Right atrium auricular region (tissue), 2 donors: ENCODE measurements at regions not wholly inside any gene's neighbourhood (a gene's known extent, or its start where the extent isn't known, plus 50 kb on each side); places are given as distances from the start of the nearest gene placed in this dataset.
"Not testable (repeated sequence)": the region's sequence is repeated elsewhere in the genome, so short reads cannot be mapped to it uniquely, and the experiment has no call there.

Source experiments
- DNase-seq: peaks from one replicate; pipeline ENCODE4 v3.0.0-alpha.2; 2019; ENCODE audit warnings: low spot score
- H3K27ac ChIP-seq, 2 donors: fragments of 200-600 bp; sonication (generic); 1 replicate in 1 of 2; 2 replicates in 1 of 2; pipeline ENCODE4 v1.5.1; 2016 to 2019
- H3K27me3 ChIP-seq, 2 donors: fragments of 200-600 bp; sonication (generic); one replicate each; pipeline versions ENCODE4 v1.5.1 to v1.6.0; 2017 to 2019
- H3K36me3 ChIP-seq: fragments of 200-600 bp; sonication (generic); one replicate; pipeline ENCODE4 v1.5.1; 2016
- H3K4me1 ChIP-seq, 2 donors: fragments of 200-600 bp; sonication (generic); one replicate each; pipeline versions ENCODE4 v1.5.1 to v1.6.0; 2017 to 2019
- H3K4me3 ChIP-seq, 2 donors: fragments of 200-600 bp; sonication (generic); 1 replicate in 1 of 2; 2 replicates in 1 of 2; pipeline ENCODE4 v1.5.1; 2017 to 2019; ENCODE audit warnings: mild to moderate bottlenecking in 1 of 2, moderate library complexity in 1 of 2
- H3K9me3 ChIP-seq, 2 donors: fragments of 200-600 bp; sonication (generic); one replicate each; pipeline ENCODE4 v1.5.1; 2019
- CTCF ChIP-seq, 2 donors: fragments of 200-600 bp; sonication (generic); IDR thresholded peaks; one replicate each; pipeline ENCODE4 v1.5.1; 2019; ENCODE audit warnings: antibody characterized with exemption in 2 of 2

- Histone ChIP-seq H3K9me3 (peaks cover 0 to under 1% of the 10 kb centered on the region in 2 donors), H3K4me3 (no peak overlapping the region), H3K36me3 (no peaks in the 10 kb centered on the region), H3K27me3 (no peaks in the 10 kb centered on the region), H3K27ac (no peak overlapping the region), H3K4me1 (no peaks in the 10 kb centered on the region)
- no peak for DNase-seq
- no peak for TF ChIP-seq CTCF (IDR thresholded peaks at IDR 0.05)
Observed at GRCh38 chr9:31912636-31913035, 471.8 kb upstream of the ACO1 start.

GRCh38 chr9:31916591-31917241, 467.7 kb upstream of the ACO1 start:
- Histone ChIP-seq H3K4me3 (no peak overlapping the region), H3K27me3 (no peaks in the 10 kb centered on the region), H3K9me3 (peaks cover 0 to 18% of the 10 kb centered on the region in 2 donors), H3K27ac (no peak overlapping the region), H3K4me1 (no peaks in the 10 kb centered on the region), H3K36me3 (no peaks in the 10 kb centered on the region)
- DNase-seq: no peak
- no peak for TF ChIP-seq CTCF (IDR thresholded peaks at IDR 0.05)

DNA sequence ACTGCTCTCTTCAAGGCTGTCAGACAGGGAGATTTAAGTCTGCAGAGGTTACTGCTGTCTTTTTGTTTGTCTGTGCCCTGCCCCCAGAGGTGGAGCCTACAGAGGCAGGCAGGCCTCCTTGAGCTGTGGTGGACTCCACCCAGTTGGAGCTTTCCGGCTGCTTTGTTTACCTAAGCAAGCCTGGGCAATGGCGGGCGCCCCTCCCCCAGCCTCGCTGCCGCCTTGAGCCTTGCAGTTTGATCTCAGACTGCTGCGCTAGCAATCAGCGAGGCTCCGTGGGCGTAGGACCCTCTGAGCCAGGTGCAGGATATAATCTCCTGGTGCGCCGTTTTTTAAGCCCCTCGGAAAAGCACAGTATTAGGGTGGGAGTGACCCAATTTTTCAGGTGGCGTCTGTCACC, 446.7 kb upstream of the ACO1 start:
- H3K4me1 ChIP-seq, H3K4me3 ChIP-seq, H3K27me3 ChIP-seq, H3K9me3 ChIP-seq, DNase-seq, H3K27ac ChIP-seq, H3K36me3 ChIP-seq: not testable (repeated sequence)

- Histone ChIP-seq H3K4me3 (no peak overlapping the region), H3K27me3 (no peaks in the 10 kb centered on the region), H3K27ac (no peak overlapping the region), H3K36me3 (no peaks in the 10 kb centered on the region), H3K9me3 (peaks cover 0 to 7% of the 10 kb centered on the region in 2 donors), H3K4me1 (no peaks in the 10 kb centered on the region)
- TF ChIP-seq CTCF (IDR thresholded peaks at IDR 0.05): no peak
- DNase-seq: no peak
Observed at GRCh38 chr9:31950756-31951155, 433.7 kb upstream of the ACO1 start.

DNA sequence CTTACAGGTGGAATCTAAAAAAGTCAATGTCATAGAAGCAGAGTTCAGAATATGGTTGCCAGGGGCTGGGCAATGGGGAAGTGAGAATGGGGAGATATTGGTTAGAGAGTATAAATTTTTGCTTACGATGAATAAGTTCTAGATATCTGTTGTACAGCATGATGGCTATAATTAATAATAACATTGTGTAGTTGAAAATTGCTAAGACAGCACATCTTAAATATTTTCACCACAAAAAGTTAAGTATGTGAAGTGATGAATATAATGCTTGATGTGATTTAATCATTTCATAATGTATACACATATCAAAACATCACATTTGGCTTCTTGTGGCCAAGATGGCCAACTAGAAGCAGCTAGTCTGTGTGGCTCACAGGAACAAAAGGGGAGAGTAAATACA, 425.9 kb upstream of the ACO1 start:
- Histone ChIP-seq H3K9me3 (peaks cover 0 to 53% of the 10 kb centered on the region in 2 donors), H3K36me3 (no peaks in the 10 kb centered on the region), H3K4me1 (no peaks in the 10 kb centered on the region), H3K4me3 (no peak overlapping the region), H3K27me3 (no peaks in the 10 kb centered on the region), H3K27ac (no peak overlapping the region)
- no peak for DNase-seq
- no peak for TF ChIP-seq CTCF (IDR thresholded peaks at IDR 0.05)

- no peak for DNase-seq
- Histone ChIP-seq H3K36me3 (no peaks in the 10 kb centered on the region), H3K27ac (no peak overlapping the region), H3K4me1 (no peaks in the 10 kb centered on the region), H3K27me3 (no peaks in the 10 kb centered on the region), H3K9me3 (no peaks in the 10 kb centered on the region), H3K4me3 (no peak overlapping the region)
- TF ChIP-seq CTCF (IDR thresholded peaks at IDR 0.05): no peak
Observed at GRCh38 chr9:31969552-31969951, 414.9 kb upstream of the ACO1 start.
